Keratinocyte (primary cell): ENCODE measurements at regions not wholly inside any gene's neighbourhood (a gene's known extent, or its start where the extent isn't known, plus 50 kb on each side); places are given as distances from the start of the nearest gene placed in this dataset.
A peak's percentile ranks its signal among the peaks of the same experiment; 100 is the strongest.

ENCODE experiments used
- DNase-seq: peaks from one replicate; pipeline ENCODE4 v3.0.0-alpha.2; 2011; ENCODE audit warnings: low read depth, missing footprints, low spot score
- FAIRE-seq: peaks from 2 replicates; lab custom pipeline; 2011; peaks lifted over from hg19 to GRCh38; lab: Jason Lieb, UNC
- H2AFZ ChIP-seq: 2 replicates; pipeline ENCODE4 v1.6.0; 2012; ENCODE audit warnings: low read length, control low read depth, inconsistent platforms; ENCODE audit not compliant: control insufficient read depth
- H3K27ac ChIP-seq: 2 replicates; pipeline ENCODE4 v1.5.1; 2011; ENCODE audit warnings: low read length; ENCODE audit not compliant: control insufficient read depth, insufficient read depth
- H3K27me3 ChIP-seq: 3 replicates; pipeline ENCODE4 v1.6.0; 2011; ENCODE audit warnings: low read length; ENCODE audit not compliant: control insufficient read depth, insufficient read depth; ENCODE audit errors: extremely low read depth
- H3K36me3 ChIP-seq, 2 experiments: 2 replicates in 1 of 2; 3 replicates in 1 of 2; pipeline ENCODE4 v1.5.1; 2011; ENCODE audit warnings: low read length in 2 of 2, mild to moderate bottlenecking in 1 of 2; ENCODE audit not compliant: control insufficient read depth in 2 of 2, insufficient read depth in 2 of 2; ENCODE audit errors: extremely low read depth in 1 of 2
- H3K4me1 ChIP-seq: 3 replicates; pipeline ENCODE4 v1.5.1; 2011; ENCODE audit warnings: low read length; ENCODE audit not compliant: control insufficient read depth, insufficient read depth; ENCODE audit errors: extremely low read depth
- H3K4me2 ChIP-seq: 3 replicates; pipeline ENCODE4 v1.6.0; 2011; ENCODE audit warnings: low read depth, low read length; ENCODE audit not compliant: control insufficient read depth, insufficient read depth; ENCODE audit errors: extremely low read depth
- H3K4me3 ChIP-seq, 3 experiments: fragments of 200-600 bp in 1 of 3; sonication (generic) in 1 of 3; 2 replicates in 2 of 3; 3 replicates in 1 of 3; pipeline ENCODE4 v1.5.1; 2011 to 2016; ENCODE audit warnings: low read length in 3 of 3, mild to moderate bottlenecking in 3 of 3, control low read depth in 2 of 3, inconsistent platforms in 1 of 3, low read depth in 1 of 3, mixed read lengths in 1 of 3, mixed run types in 1 of 3, moderate library complexity in 1 of 3; ENCODE audit not compliant: control insufficient read depth in 2 of 3, insufficient read depth in 2 of 3; ENCODE audit errors: extremely low read depth in 1 of 3
- H3K79me2 ChIP-seq: 2 replicates; pipeline ENCODE4 v1.6.0; 2012; ENCODE audit warnings: low read length; ENCODE audit not compliant: control insufficient read depth, insufficient read depth
- H3K9ac ChIP-seq: 3 replicates; pipeline ENCODE4 v1.6.0; 2011; ENCODE audit warnings: low read length; ENCODE audit not compliant: control insufficient read depth, insufficient read depth; ENCODE audit errors: extremely low read depth
- H3K9me1 ChIP-seq: 3 replicates; pipeline ENCODE4 v1.6.0; 2011; ENCODE audit warnings: low read length; ENCODE audit not compliant: control insufficient read depth, insufficient read depth; ENCODE audit errors: extremely low read depth
- H3K9me3 ChIP-seq: 2 replicates; pipeline ENCODE4 v1.5.1; 2012; ENCODE audit warnings: low read depth, low read length; ENCODE audit not compliant: control insufficient read depth
- H4K20me1 ChIP-seq: 3 replicates; pipeline ENCODE4 v1.6.0; 2011; ENCODE audit warnings: low read length; ENCODE audit not compliant: control insufficient read depth, insufficient read depth; ENCODE audit errors: extremely low read depth
- CTCF ChIP-seq, 3 experiments: IDR thresholded peaks in 1 of 3; conservative IDR thresholded peaks in 1 of 3; optimal IDR thresholded peaks in 1 of 3; 2 replicates in 2 of 3; 3 replicates in 1 of 3; pipeline versions ENCODE3 to v1.5.1; 2011; ENCODE audit warnings: low read length in 3 of 3, mild to moderate bottlenecking in 3 of 3, moderate library complexity in 2 of 3, control low read depth in 1 of 3, inconsistent platforms in 1 of 3; ENCODE audit not compliant: insufficient read depth in 2 of 3; ENCODE audit errors: extremely low read depth in 1 of 3
- EZH2 ChIP-seq: IDR thresholded peaks from one replicate; pipeline ENCODE4 v1.6.1; 2012; ENCODE audit warnings: inconsistent platforms, mild to moderate bottlenecking, low read length, moderate library complexity
- dilution Hi-C: fragments of 300-500 bp; cut with MboI; formaldehyde crosslinking; loops from one replicate; pipeline ENCODE4 v1.7.0; 2020; ENCODE audit warnings: low sequenced_read_pairs; ENCODE audit not compliant: extremely low pct_ligation_motif_present

DNA sequence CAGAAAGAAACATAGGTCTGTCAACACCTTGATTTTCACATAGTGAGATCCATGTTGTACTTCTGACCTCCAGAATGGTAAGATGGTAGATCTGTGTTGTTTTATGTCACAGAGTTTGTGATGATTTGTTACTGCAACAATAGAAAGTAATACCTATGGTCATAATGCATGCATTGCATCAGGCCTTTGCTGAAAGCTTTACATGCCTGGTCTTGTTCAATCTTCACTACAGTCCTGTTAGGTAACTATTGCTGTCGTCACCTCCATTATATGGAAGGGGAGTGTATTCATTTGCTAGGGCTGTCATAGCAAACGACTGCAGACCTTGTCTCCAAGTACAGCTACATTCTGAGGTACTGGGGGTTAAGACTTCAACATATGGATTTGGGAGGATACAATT is 243.5 kb downstream of the ANAPC1 start:
- DNase-seq (peak; percentile 64), FAIRE-seq (peak; percentile 86)
- Histone ChIP-seq H3K36me3 (no peaks in the 10 kb centered on the region), H3K79me2 (no peaks in the 10 kb centered on the region), H3K9me1 (no peaks in the 10 kb centered on the region), H3K9me3 (no peaks in the 10 kb centered on the region), H3K4me1 (peaks cover 14% of the 10 kb centered on the region), H3K27ac (peak overlapping the region; percentile 64), H3K9ac (no peak overlapping the region), H2AFZ (no peak overlapping the region), H4K20me1 (no peaks in the 10 kb centered on the region), H3K4me2 (peak overlapping the region; percentile 25), H3K27me3 (no peaks in the 10 kb centered on the region), H3K4me3 (peak overlapping the region in 1 of 3 experiments; percentile 4)
- dilution Hi-C loops, result no loop called here
- no peak for TF ChIP-seq CTCF (optimal IDR thresholded peaks at IDR 0.05 in 1 of 3, IDR thresholded peaks at IDR 0.05 in 1 of 3, conservative IDR thresholded peaks at IDR 0.05 in 1 of 3; ENCODE audit: extremely low read depth in 1 of 3, insufficient read depth in 2 of 3, low read length in 3 of 3)
- TF ChIP-seq EZH2, result no peak

GRCh38 chr2:111642586-111643327 is 241.2 kb downstream of the ANAPC1 start:
- Histone ChIP-seq H3K27ac (no peak overlapping the region), H3K4me1 (peaks cover 14% of the 10 kb centered on the region), H2AFZ (no peak overlapping the region), H4K20me1 (no peaks in the 10 kb centered on the region), H3K4me2 (no peak overlapping the region), H3K9ac (no peak overlapping the region), H3K9me1 (no peaks in the 10 kb centered on the region), H3K4me3 (no peak overlapping the region), H3K9me3 (no peaks in the 10 kb centered on the region), H3K27me3 (no peaks in the 10 kb centered on the region), H3K36me3 (no peaks in the 10 kb centered on the region), H3K79me2 (no peaks in the 10 kb centered on the region)
- dilution Hi-C loops, result no loop called here
- DNase-seq (no peak), FAIRE-seq (peak; percentile 36)
- TF ChIP-seq CTCF (optimal IDR thresholded peaks at IDR 0.05 in 1 of 3, IDR thresholded peaks at IDR 0.05 in 1 of 3, conservative IDR thresholded peaks at IDR 0.05 in 1 of 3; ENCODE audit: extremely low read depth in 1 of 3, insufficient read depth in 2 of 3, low read length in 3 of 3) (no peak), EZH2 (no peak)
